WERI-Rb-1 (cell line): ENCODE measurements at regions not wholly inside any gene's neighbourhood (a gene's known extent, or its start where the extent isn't known, plus 50 kb on each side); places are given as distances from the start of the nearest gene placed in this dataset.
"Not testable (repeated sequence)": the region's sequence is repeated elsewhere in the genome, so short reads cannot be mapped to it uniquely, and the experiment has no call there.

Experiments used
- DNase-seq: peaks from one replicate; pipeline ENCODE4 v3.0.0-alpha.2; 2020
- H3K27ac ChIP-seq: fragments of 250-450 bp; sonication (Bioruptor Pico); 2 replicates; pipeline ENCODE4 v1.5.1; 2020; ENCODE audit warnings: mild to moderate bottlenecking, moderate library complexity
- H3K27me3 ChIP-seq: fragments of 250-450 bp; sonication (Bioruptor Pico); 2 replicates; pipeline ENCODE4 v1.5.1; 2021; ENCODE audit warnings: mild to moderate bottlenecking, low read depth, moderate library complexity; ENCODE audit not compliant: insufficient read depth, severe bottlenecking
- H3K36me3 ChIP-seq: fragments of 250-450 bp; sonication (Bioruptor Pico); 2 replicates; pipeline ENCODE4 v1.5.1; 2020; ENCODE audit warnings: mild to moderate bottlenecking, moderate library complexity
- H3K4me3 ChIP-seq: 2 replicates; pipeline ENCODE4 v1.5.1; 2011; ENCODE audit warnings: low read depth, mild to moderate bottlenecking, control low read depth, low read length
- H3K9me3 ChIP-seq: fragments of 250-450 bp; sonication (Bioruptor Pico); 2 replicates; pipeline ENCODE4 v1.5.1; 2021; ENCODE audit warnings: mild to moderate bottlenecking, moderate library complexity; ENCODE audit not compliant: severe bottlenecking
- CTCF ChIP-seq: IDR thresholded peaks from 2 replicates; pipeline ENCODE4 v1.5.1; 2011; ENCODE audit warnings: low read depth, mild to moderate bottlenecking, control low read depth, inconsistent platforms, low read length

DNA sequence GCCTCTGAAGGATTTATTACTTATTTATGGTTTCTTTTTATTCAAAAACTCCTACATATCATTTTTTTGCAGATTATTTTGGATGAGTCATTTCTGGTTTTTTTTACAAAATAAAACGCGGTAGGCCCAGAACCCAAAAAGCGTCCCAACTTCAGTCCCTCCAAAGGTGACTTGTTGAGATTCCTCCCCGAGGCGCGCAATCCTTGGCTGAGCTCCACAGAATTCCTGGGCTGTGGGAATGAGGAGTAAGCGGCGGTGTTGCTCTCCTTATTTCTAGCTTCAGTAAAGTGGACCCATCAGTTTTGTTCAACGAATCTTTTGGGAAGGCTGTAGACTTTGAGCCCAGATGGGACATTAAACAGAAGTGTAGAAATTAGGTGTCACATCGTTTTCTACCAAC lies 67.0 kb upstream of the RMP24 start:
- Histone ChIP-seq H3K36me3 (no peaks in the 10 kb centered on the region), H3K27ac (no peak overlapping the region), H3K9me3 (no peaks in the 10 kb centered on the region), H3K27me3 (peaks cover 8% of the 10 kb centered on the region), H3K4me3 (no peak overlapping the region)
- no peak for DNase-seq
- TF ChIP-seq CTCF: no peak

GRCh38 chr18:35906291-35906690 lies 66.2 kb upstream of the RMP24 start:
- not testable (repeated sequence) for H3K27ac ChIP-seq, DNase-seq

DNA sequence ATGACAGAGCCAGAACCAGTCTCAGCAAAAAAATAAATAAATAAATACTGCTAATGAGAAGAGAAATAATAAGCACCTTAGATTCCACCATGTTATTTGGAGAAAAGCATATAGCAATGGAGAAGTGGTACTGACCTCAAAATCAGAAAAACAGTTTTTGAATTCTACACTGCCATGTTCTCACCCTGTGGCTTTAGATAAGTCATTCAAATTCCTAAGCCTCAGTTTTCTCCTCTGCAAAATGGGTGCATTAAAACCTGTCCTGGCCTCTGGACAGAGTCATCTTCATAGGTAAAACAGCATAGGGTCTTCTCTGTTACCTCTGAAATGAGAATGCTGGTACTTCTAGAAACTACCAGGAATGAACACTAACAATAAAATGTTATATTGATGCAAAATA lies 62.2 kb upstream of the RMP24 start:
- no peak overlapping the region for H3K4me3 ChIP-seq
- peaks cover 16% of the 10 kb centered on the region for H3K27me3 ChIP-seq
- DNase-seq: no peak
- no peaks in the 10 kb centered on the region for H3K9me3 ChIP-seq
- H3K27ac ChIP-seq: no peak overlapping the region
- no peaks in the 10 kb centered on the region for H3K36me3 ChIP-seq
- TF ChIP-seq CTCF: no peak

More at GRCh38 chr18:35906291-35906690, 66.2 kb upstream of the RMP24 start:
- not testable (repeated sequence) for H3K9me3 ChIP-seq, H3K4me3 ChIP-seq, H3K27me3 ChIP-seq, H3K36me3 ChIP-seq

DNA sequence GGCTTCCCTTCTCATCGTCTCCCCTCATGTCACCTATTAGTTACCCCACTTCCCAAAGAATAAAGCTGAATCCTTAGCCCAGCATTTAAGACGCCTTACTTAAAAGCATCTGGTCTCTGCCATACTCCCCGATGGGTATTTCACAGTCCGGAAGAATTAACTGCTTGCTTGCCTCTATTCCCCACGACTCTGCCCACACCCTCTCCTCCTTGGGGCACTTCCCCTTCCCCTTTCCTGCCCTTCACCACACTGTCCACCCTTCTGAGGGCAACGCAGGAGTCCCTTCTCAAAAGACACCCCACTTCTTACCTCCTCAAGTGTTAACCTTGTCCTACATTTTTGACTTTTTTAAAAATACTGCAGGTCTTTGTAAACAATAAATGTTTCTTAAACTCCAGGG lies 60.1 kb upstream of the RMP24 start:
- Histone ChIP-seq H3K36me3 (no peaks in the 10 kb centered on the region), H3K27ac (no peak overlapping the region), H3K4me3 (no peak overlapping the region), H3K9me3 (no peaks in the 10 kb centered on the region), H3K27me3 (peaks cover 22% of the 10 kb centered on the region)
- DNase-seq: no peak
- TF ChIP-seq CTCF: no peak

- H3K27ac ChIP-seq: no peak overlapping the region
- DNase-seq: no peak
- H3K4me3 ChIP-seq: no peak overlapping the region
- H3K9me3 ChIP-seq: no peaks in the 10 kb centered on the region
- no peak for TF ChIP-seq CTCF
- peaks cover 22% of the 10 kb centered on the region for H3K27me3 ChIP-seq
- no peaks in the 10 kb centered on the region for H3K36me3 ChIP-seq
These were observed 57.4 kb upstream of the RMP24 start for GRCh38 chr18:35915056-35915455.

- Histone ChIP-seq H3K4me3 (no peak overlapping the region), H3K9me3 (no peaks in the 10 kb centered on the region), H3K27ac (no peak overlapping the region), H3K36me3 (no peaks in the 10 kb centered on the region), H3K27me3 (peaks cover 22% of the 10 kb centered on the region)
- peak; percentile 50; the same call in 1 of the 2 replicates for TF ChIP-seq CTCF
- no peak for DNase-seq
These were observed 55.4 kb upstream of the RMP24 start for GRCh38 chr18:35917043-35917442.
